ENCODE measurements at regions not wholly inside any gene's neighbourhood (a gene's known extent, or its start where the extent isn't known, plus 50 kb on each side); places are given as distances from the start of the nearest gene placed in this dataset.

DNA sequence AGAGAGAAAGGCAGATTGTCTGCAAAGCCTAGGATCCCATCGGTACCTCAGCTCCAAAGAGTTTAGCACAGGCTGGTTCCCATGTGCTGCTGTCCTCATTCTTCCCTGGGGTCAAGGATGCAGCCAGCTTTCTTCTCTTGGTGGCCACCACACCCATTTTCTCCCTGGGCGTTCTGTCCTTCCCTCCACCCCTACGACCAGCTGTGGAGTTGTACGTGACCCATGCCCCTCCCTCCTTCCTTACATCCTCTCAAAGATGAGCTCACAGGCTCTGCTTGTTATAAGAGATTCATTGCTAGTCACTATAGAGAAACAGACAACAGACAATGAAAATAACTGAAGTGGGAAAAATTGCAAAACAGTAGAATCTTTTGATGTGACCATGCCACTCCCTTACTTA lies 74.0 kb upstream of the KLF3 start:
- no peak for ATAC-seq
- H3K9me3 Mint-ChIP-seq, result no peaks in the 10 kb centered on the region
- peaks cover 18% of the 10 kb centered on the region for H3K27me3 Mint-ChIP-seq
- H3K36me3 Mint-ChIP-seq, result no peaks in the 10 kb centered on the region
- H3K4me3 Mint-ChIP-seq, result no peak overlapping the region
- H3K27ac Mint-ChIP-seq, result no peak overlapping the region
- no peaks in the 10 kb centered on the region for H3K4me1 Mint-ChIP-seq

DNA sequence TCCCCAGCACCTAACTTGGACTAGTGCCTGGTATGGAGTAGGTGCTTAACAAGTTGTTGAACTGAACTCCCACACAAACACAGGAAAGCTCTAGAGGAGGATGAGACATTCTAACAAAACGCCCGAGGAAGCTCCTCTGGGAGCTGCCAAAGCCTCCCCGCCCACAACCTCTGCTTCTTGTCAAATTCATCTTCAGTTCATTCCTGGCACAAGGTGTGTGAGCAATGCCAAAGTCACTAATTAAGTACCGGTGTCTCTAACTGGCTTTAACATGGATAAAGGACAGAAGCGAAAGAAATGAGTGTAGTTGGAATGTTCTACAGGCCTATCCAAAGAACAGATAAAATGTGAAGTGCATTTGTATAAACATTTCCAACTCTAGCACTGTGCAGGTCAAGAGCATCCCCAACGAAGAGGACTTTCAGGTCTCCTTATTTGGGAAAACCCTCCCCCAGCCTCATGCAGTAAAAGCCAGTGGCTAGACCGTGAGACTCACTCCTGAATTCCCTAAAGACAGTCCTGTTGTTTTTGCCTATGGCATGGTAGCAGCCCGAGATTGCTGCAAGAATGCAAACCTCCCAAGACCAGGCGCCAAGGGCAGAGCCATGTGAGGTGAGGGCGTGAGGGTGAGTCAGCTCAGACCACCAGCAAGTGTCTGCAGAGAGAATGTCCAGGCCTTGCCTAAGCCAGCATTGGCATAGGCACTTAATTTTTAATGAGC lies 72.2 kb upstream of the KLF3 start:
- Mint-ChIP-seq H3K27me3 (peaks cover under 1% of the 10 kb centered on the region), H3K4me1 (no peaks in the 10 kb centered on the region), H3K9me3 (no peaks in the 10 kb centered on the region), H3K27ac (no peak overlapping the region), H3K36me3 (no peaks in the 10 kb centered on the region), H3K4me3 (no peak overlapping the region)
- ATAC-seq, result no peak

DNA sequence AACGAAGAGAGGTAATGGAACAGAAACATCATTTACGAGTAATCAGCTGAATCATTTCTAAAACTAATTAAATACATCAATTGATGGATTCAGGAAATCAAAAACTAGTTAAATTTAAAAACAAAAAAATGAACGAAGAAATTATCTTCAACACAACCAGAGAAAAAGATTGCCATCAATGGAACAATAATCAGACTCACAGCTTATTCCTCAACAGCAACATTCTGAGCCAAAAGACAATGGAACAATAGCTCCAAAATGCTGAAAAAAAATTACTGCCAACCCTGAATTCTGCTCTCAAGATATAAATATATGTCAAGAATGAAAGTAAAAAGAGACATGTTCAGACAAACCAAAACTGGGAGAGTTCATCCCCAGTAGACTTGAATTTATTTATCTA lies 65.5 kb upstream of the KLF3 start:
- no peaks in the 10 kb centered on the region for H3K4me1 Mint-ChIP-seq
- H3K27me3 Mint-ChIP-seq, result no peaks in the 10 kb centered on the region
- no peak for ATAC-seq
- H3K27ac Mint-ChIP-seq, result no peak overlapping the region
- no peaks in the 10 kb centered on the region for H3K36me3 Mint-ChIP-seq
- no peaks in the 10 kb centered on the region for H3K9me3 Mint-ChIP-seq
- H3K4me3 Mint-ChIP-seq, result no peak overlapping the region

DNA sequence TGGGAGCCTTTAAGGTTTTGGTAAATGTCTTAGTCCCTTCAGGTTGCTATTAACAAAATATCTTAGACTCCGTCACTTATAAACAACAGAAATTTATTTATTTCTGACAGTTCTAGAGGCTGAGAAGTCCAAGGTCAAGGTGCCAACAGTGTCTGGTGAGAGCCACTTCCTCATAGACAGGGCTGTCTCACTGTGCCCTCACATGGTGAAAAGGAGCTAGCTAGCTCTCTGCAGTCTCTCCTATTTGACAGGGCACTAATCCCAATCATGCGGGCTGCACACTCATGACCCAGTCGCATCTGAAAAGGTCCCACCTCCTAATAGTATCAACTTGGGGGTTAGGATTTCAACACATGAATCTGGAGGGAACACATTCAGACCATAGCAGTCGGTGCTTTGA lies 63.4 kb upstream of the KLF3 start:
- Mint-ChIP-seq H3K27me3 (no peaks in the 10 kb centered on the region), H3K9me3 (no peaks in the 10 kb centered on the region), H3K4me3 (no peak overlapping the region), H3K36me3 (no peaks in the 10 kb centered on the region), H3K27ac (no peak overlapping the region), H3K4me1 (no peaks in the 10 kb centered on the region)
- ATAC-seq, result no peak

DNA sequence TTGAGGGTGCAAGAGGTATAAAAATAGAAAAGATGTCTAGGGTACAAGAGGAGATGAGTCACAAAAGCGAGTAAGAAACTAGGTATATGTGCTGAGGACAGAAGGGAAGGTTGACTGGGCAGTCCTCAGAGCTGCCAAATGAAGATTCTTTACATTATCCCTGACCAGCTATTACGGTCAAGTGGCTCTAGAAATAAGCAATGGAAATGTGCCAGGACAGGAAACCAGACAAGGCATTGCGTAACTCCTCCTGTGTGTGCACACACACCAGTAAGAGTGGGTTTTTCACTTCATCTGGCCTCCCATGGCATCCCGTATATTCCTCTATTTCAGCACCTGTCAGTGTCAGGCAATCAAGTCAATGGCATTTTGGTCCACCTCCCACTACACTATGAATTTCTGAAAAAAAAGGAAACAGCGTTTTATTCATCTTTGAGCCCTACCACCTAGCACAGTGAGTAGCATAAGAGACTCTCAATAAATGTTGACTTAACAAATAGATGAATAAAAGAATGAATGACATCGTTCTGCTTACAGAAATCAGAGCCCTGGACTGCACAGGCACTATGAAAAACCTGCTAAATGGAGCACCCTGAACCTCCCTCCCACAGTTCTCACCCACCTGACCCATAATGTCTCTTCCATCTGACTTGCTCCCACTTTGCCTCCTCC lies 62.6 kb upstream of the KLF3 start:
- no peaks in the 10 kb centered on the region for H3K9me3 Mint-ChIP-seq
- no peak overlapping the region for H3K4me3 Mint-ChIP-seq
- H3K27me3 Mint-ChIP-seq, result no peaks in the 10 kb centered on the region
- no peaks in the 10 kb centered on the region for H3K4me1 Mint-ChIP-seq
- no peak overlapping the region for H3K27ac Mint-ChIP-seq
- no peaks in the 10 kb centered on the region for H3K36me3 Mint-ChIP-seq
- no peak for ATAC-seq

DNA sequence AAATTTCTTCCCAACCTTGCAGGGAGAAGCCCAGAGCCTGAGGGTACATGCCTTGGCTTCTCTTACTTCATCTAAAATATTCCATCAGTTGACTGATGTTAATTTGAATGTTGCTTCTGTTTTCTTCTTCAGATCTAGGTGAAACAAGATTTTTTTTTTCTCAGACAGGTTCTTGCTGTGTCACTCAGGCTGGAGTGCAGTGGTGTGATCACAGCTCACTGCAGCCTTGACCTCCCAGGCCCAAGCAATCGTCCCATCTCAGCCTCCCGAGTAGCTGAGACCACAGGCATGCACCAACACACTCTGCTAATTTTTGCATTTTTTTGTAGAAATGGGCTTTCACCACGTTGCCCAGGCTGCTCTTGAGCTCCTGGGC lies 62.1 kb upstream of the KLF3 start:
- no peak overlapping the region for H3K27ac Mint-ChIP-seq

DNA sequence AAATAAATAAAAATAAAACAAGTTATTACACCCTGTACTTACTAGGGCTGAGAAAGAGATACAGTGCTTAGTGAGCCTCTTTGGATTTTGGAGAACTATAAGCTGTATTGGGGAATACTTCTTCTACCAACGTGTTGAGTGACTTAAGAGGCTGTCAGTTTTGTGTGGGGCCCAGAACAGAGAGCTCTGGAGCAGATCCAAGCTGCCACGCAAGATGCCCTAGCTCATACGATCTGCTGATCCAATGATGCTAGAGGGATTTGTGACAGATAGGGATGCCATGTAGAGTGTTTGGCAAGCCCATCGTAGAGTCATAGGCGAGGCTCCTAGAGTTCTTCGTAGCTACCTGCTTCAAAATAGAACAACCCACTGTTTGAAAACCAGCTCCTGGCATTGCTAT lies 60.3 kb upstream of the KLF3 start:
- H3K4me3 Mint-ChIP-seq, result no peak overlapping the region
- H3K9me3 Mint-ChIP-seq, result no peaks in the 10 kb centered on the region
- no peak overlapping the region for H3K27ac Mint-ChIP-seq
- no peak for ATAC-seq
- no peaks in the 10 kb centered on the region for H3K27me3 Mint-ChIP-seq
- H3K36me3 Mint-ChIP-seq, result no peaks in the 10 kb centered on the region
- H3K4me1 Mint-ChIP-seq, result no peaks in the 10 kb centered on the region

More for the DNA sequence above, 62.1 kb upstream of the KLF3 start:
- no peaks in the 10 kb centered on the region for H3K4me1 Mint-ChIP-seq
- H3K36me3 Mint-ChIP-seq, result no peaks in the 10 kb centered on the region
- H3K27me3 Mint-ChIP-seq, result no peaks in the 10 kb centered on the region
- no peak for ATAC-seq
- no peaks in the 10 kb centered on the region for H3K9me3 Mint-ChIP-seq
- H3K4me3 Mint-ChIP-seq, result no peak overlapping the region

DNA sequence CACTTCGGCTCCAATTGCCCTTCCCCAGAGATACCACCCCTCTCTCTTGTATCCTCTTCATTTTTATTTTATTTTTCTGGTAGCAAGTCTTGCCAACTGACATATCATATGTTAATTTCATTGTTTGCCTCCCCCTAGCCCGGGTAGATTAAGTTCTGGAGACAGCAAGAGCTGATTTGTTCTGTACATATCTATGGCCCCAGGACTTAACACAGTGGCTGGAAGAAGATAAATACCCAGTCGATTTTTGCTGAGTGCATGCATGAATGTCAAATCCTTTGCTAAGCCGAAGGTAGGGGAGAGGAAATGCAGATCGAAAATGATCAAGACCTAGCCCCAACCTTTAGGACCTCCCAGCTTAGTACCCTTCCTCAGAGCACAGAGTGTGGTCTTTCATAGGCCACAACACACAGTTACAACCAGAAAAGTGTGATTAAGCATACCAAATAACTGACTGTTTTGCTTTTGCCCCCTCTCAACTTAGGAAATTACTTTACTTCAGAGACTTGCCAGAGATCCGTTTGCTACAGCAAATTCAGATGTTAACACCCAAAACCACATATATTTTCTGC lies 58.7 kb upstream of the KLF3 start:
- Mint-ChIP-seq H3K4me1 (peaks cover 6% of the 10 kb centered on the region), H3K27me3 (no peaks in the 10 kb centered on the region), H3K36me3 (no peaks in the 10 kb centered on the region), H3K9me3 (no peaks in the 10 kb centered on the region), H3K27ac (no peak overlapping the region), H3K4me3 (no peak overlapping the region)
- no peak for ATAC-seq

DNA sequence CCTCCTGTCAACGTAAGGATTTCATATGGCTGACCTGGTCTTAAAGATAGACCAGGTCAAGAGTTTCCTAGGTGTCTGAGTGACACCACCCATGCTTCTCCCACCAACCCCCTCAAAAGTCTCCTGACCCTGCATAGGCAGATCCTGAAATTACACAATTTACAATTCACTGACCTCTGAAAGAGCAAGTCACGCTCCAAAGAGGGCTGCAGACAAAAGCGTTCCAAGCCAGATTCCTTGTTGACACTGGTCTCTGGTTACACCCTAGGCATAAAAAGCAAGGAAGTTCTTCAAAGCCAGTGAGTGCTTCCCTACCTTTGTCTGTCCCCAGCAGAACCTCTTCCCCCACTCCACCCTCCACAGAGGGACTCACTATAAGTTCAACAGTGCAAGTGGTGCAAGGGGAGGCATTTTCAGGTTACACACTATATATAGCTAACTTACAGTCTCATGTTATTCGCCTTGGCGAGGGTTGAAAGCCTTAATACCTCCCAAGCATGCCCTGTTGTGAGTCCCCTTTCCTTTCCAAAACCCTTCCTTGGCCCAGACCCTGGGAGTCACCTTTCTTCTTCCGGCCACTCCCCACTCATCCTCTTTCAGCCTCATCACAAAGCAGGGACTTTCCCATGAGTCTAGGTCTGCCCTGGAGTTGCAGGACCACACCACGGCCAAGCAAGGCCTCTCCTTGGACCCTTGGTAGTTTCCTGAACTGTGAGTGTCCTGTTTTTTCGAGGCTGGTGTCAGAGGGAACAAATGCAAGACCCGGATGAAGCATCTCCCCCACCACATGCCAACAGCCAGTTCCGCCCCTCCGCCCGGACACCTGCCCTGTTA lies 58.0 kb upstream of the KLF3 start:
- H3K9me3 Mint-ChIP-seq, result no peaks in the 10 kb centered on the region
- ATAC-seq, result no peak
- peaks cover 6% of the 10 kb centered on the region for H3K4me1 Mint-ChIP-seq

DNA sequence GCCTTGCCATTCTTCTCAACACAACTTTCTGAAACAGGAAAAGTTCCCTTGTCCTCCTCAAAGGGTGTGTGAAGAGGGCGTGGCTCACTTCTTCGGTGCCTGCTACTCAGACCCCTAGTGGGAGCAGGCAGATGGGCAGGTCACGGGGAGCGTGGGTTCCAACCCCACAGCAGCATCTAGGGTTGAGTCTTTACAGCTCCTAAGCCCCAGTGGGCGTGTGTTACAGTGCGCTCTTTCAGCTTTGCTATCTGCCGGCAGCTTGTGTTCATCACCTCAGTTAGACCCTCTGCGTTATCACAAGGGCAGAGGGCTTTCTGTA lies 57.5 kb upstream of the KLF3 start:
- ATAC-seq, result no peak
- no peaks in the 10 kb centered on the region for H3K36me3 Mint-ChIP-seq
- H3K4me3 Mint-ChIP-seq, result no peak overlapping the region
- H3K27me3 Mint-ChIP-seq, result no peaks in the 10 kb centered on the region
- H3K27ac Mint-ChIP-seq, result no peak overlapping the region
- no peaks in the 10 kb centered on the region for H3K9me3 Mint-ChIP-seq
- peaks cover 6% of the 10 kb centered on the region for H3K4me1 Mint-ChIP-seq

More for the DNA sequence above, 58.0 kb upstream of the KLF3 start:
- Mint-ChIP-seq H3K36me3 (no peaks in the 10 kb centered on the region), H3K27ac (no peak overlapping the region), H3K4me3 (no peak overlapping the region), H3K27me3 (no peaks in the 10 kb centered on the region)

DNA sequence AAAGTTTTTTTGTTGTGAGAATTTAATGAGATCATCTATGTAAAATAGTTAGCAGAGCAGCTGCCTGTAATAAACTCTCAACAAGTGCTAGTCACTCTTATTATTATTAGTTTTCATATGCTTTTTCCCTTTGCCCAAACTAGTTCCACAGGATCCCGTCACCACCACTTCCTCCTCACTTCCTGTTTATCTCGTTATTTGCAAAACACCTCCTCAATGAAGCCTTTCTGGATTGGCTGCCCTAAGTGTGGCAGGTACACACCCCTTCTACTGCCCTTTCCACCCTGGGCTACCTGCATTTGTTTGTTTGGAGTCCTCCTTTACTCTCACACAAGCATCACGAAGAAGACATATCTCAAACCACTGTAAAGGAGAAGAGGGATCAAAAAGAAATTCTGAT lies 54.4 kb upstream of the KLF3 start:
- no peaks in the 10 kb centered on the region for H3K36me3 Mint-ChIP-seq
- H3K27ac Mint-ChIP-seq, result no peak overlapping the region
- ATAC-seq, result no peak
- H3K9me3 Mint-ChIP-seq, result no peaks in the 10 kb centered on the region
- H3K27me3 Mint-ChIP-seq, result no peaks in the 10 kb centered on the region
- H3K4me1 Mint-ChIP-seq, result peaks cover 6% of the 10 kb centered on the region
- no peak overlapping the region for H3K4me3 Mint-ChIP-seq

DNA sequence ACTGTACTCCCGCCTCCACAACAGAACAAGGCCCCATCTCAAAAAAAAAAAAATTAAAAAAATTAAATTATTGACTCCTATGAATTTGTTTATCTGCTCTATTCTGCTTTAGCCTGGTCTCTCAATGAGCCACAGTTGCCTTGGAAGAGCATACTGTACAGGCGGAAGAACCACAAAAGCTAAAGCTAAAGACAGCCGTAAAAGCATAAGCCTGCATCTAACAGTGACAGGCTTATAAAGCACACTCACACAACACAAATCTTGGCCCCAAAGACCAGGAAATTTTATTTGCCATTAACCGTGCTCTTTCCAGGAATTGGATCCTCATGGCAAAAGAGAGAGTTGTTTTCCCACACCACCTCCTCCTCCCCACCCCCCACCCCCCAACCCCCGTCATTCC lies 53.5 kb upstream of the KLF3 start:
- no peak for ATAC-seq
- H3K4me3 Mint-ChIP-seq, result no peak overlapping the region
- H3K4me1 Mint-ChIP-seq, result peaks cover 6% of the 10 kb centered on the region
- H3K27me3 Mint-ChIP-seq, result no peaks in the 10 kb centered on the region
- no peaks in the 10 kb centered on the region for H3K9me3 Mint-ChIP-seq
- H3K27ac Mint-ChIP-seq, result no peak overlapping the region
- no peaks in the 10 kb centered on the region for H3K36me3 Mint-ChIP-seq

DNA sequence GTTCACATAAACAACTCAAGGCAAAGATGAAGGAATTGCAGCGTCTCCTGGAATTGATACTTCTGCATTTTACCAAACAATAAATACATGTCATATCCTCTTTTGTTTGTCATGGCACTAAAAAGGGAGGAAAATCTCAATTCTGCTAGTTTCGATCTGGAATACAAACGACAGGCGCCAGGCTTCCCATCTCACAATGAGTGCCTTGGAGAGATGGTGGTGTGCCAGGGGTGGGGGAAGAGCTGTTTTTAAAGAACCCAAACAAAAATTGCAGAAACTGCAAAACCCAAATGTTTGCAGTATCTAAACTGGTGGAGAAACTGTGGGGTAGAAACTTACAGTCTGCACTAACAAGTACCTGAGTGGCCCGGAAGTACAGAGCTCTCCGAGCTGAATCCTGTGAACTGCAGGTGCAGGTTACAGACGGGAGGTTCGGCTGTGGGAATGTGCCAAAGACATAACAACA lies 53.0 kb upstream of the KLF3 start:
- H3K4me1 Mint-ChIP-seq, result peaks cover 6% of the 10 kb centered on the region
- H3K27ac Mint-ChIP-seq, result no peak overlapping the region
- no peak overlapping the region for H3K4me3 Mint-ChIP-seq
- no peaks in the 10 kb centered on the region for H3K36me3 Mint-ChIP-seq
- no peaks in the 10 kb centered on the region for H3K9me3 Mint-ChIP-seq
- ATAC-seq, result no peak
- H3K27me3 Mint-ChIP-seq, result no peaks in the 10 kb centered on the region

DNA sequence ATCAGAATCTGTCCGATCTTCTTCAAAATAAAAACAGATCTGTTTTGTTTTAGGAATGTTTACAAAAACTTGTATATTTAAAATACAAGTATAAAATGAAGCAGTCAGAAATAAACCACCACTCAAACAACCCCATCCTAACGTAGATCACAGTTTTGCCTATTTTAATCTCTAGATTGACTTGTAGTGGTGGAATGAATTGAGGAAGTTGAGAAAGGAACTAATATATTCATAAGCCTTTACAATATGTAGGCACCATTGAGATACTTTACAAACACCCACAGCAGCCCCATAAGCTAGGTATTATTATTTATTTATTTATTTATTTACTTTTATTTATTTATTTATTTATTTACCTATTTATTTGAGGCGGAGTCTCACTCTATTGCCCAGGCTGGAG lies 52.3 kb upstream of the KLF3 start:
- Mint-ChIP-seq H3K4me3 (no peak overlapping the region), H3K36me3 (no peaks in the 10 kb centered on the region), H3K27ac (no peak overlapping the region), H3K4me1 (peaks cover 6% of the 10 kb centered on the region), H3K9me3 (no peaks in the 10 kb centered on the region), H3K27me3 (no peaks in the 10 kb centered on the region)
- ATAC-seq, result no peak

DNA sequence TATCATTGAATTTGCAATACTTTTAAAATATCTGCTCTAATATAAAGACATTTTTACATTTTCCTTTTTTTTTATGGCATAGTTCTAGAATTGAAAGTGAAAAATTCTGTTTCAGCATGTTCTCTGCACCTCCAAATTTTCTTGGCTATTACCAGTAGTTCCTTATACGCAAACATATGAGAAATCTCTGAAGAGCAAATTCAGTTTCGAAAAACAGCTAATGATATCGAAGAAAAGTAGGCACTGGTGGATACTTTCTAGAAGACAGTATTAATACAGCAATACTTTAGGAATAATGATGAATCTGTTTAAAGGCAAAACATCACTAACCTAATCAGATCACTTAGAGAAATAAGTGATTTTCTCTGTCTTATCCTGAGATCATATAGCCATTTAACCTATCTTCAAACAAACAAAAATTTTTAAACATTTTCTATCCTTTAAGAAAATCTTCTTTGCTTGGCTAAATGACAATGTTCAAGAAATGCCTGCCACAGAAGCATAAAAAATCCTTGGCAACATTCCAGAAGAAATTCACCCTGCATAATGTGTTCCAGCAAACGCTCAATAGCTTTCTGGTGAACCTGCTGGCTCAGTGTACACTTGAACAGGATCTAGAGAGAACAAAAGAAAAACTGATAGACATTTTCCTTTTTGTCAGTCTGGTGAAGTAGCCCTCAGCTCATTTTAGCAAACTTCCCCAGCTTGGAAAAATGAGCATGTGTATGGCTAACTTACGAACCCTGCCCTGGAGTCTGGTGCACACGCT lies 51.2 kb upstream of the KLF3 start:
- H3K36me3 Mint-ChIP-seq, result no peaks in the 10 kb centered on the region
- H3K4me3 Mint-ChIP-seq, result no peak overlapping the region
- no peaks in the 10 kb centered on the region for H3K27me3 Mint-ChIP-seq
- ATAC-seq, result no peak
- H3K27ac Mint-ChIP-seq, result no peak overlapping the region
- H3K9me3 Mint-ChIP-seq, result no peaks in the 10 kb centered on the region
- peaks cover 6% of the 10 kb centered on the region for H3K4me1 Mint-ChIP-seq
